ES-I3 (cell line): ENCODE measurements at regions not wholly inside any gene's neighbourhood (a gene's known extent, or its start where the extent isn't known, plus 50 kb on each side); places are given as distances from the start of the nearest gene placed in this dataset.

Experiments used
- H3K36me3 ChIP-seq: 2 replicates; pipeline ENCODE4 v1.6.1; 2013; ENCODE audit warnings: mild to moderate bottlenecking, low read length, control low read depth, moderate library complexity; ENCODE audit not compliant: insufficient read depth
- H3K4me1 ChIP-seq: 2 replicates; pipeline ENCODE4 v1.6.1; 2013; ENCODE audit warnings: mild to moderate bottlenecking, control low read depth, low read length; ENCODE audit not compliant: insufficient read depth
- H3K9ac ChIP-seq: 2 replicates; pipeline ENCODE4 v1.6.1; 2013; ENCODE audit warnings: low read depth, mild to moderate bottlenecking, low read length, moderate library complexity
- H3K9me3 ChIP-seq: 2 replicates; pipeline ENCODE4 v1.6.1; 2013; ENCODE audit warnings: mild to moderate bottlenecking, low read length, moderate library complexity; ENCODE audit not compliant: control insufficient read depth, insufficient read depth

- Histone ChIP-seq H3K36me3 (no peaks in the 10 kb centered on the region), H3K9me3 (no peaks in the 10 kb centered on the region), H3K4me1 (peaks cover 10% of the 10 kb centered on the region; the same call in 1 of the 2 replicates), H3K9ac (no peak overlapping the region)
Measured at GRCh38 chr5:142498298-142498697, 173.5 kb upstream of the SPRY4 start.

- no peak overlapping the region for H3K9ac ChIP-seq
- no peaks in the 10 kb centered on the region for H3K36me3 ChIP-seq
- H3K4me1 ChIP-seq, result peaks cover 27% of the 10 kb centered on the region
- H3K9me3 ChIP-seq, result no peaks in the 10 kb centered on the region
Measured at GRCh38 chr5:142495531-142495930, 170.7 kb upstream of the SPRY4 start.

- Histone ChIP-seq H3K4me1 (peaks cover 17% of the 10 kb centered on the region), H3K9ac (no peak overlapping the region), H3K9me3 (no peaks in the 10 kb centered on the region), H3K36me3 (no peaks in the 10 kb centered on the region)
Measured at GRCh38 chr5:142493875-142494518, 169.2 kb upstream of the SPRY4 start.

GRCh38 chr5:142492781-142493281, 168.0 kb upstream of the SPRY4 start:
- Histone ChIP-seq H3K36me3 (no peaks in the 10 kb centered on the region), H3K4me1 (peaks cover 17% of the 10 kb centered on the region), H3K9me3 (no peaks in the 10 kb centered on the region), H3K9ac (no peak overlapping the region)

- H3K4me1 ChIP-seq, result peaks cover 17% of the 10 kb centered on the region
- H3K9ac ChIP-seq, result no peak overlapping the region
- no peaks in the 10 kb centered on the region for H3K9me3 ChIP-seq
- H3K36me3 ChIP-seq, result no peaks in the 10 kb centered on the region
Measured at GRCh38 chr5:142491679-142492078, 166.9 kb upstream of the SPRY4 start.

GRCh38 chr5:142491270-142491669, 166.4 kb upstream of the SPRY4 start:
- Histone ChIP-seq H3K36me3 (no peaks in the 10 kb centered on the region), H3K9ac (no peak overlapping the region), H3K4me1 (peaks cover 17% of the 10 kb centered on the region), H3K9me3 (no peaks in the 10 kb centered on the region)

GRCh38 chr5:142486581-142486980, 161.8 kb upstream of the SPRY4 start:
- no peak overlapping the region for H3K9ac ChIP-seq
- H3K9me3 ChIP-seq, result no peaks in the 10 kb centered on the region
- no peaks in the 10 kb centered on the region; the same call in 1 of the 2 replicates for H3K36me3 ChIP-seq
- H3K4me1 ChIP-seq, result peaks cover 8% of the 10 kb centered on the region

- H3K4me1 ChIP-seq, result peaks cover 3% of the 10 kb centered on the region
- H3K9me3 ChIP-seq, result no peaks in the 10 kb centered on the region
- no peak overlapping the region for H3K9ac ChIP-seq
- H3K36me3 ChIP-seq, result no peaks in the 10 kb centered on the region; the same call in 1 of the 2 replicates
Measured at GRCh38 chr5:142486020-142486419, 161.2 kb upstream of the SPRY4 start.

GRCh38 chr5:142484821-142485387, 160.1 kb upstream of the SPRY4 start:
- Histone ChIP-seq H3K9ac (no peak overlapping the region), H3K4me1 (no peaks in the 10 kb centered on the region)

GRCh38 chr5:142482207-142482606, 157.4 kb upstream of the SPRY4 start:
- Histone ChIP-seq H3K4me1 (no peaks in the 10 kb centered on the region), H3K36me3 (peaks cover 3% of the 10 kb centered on the region; the same call in 1 of the 2 replicates), H3K9ac (no peak overlapping the region), H3K9me3 (peaks cover 10% of the 10 kb centered on the region)

More at GRCh38 chr5:142484821-142485387, 160.1 kb upstream of the SPRY4 start:
- Histone ChIP-seq H3K36me3 (no peaks in the 10 kb centered on the region; the same call in 1 of the 2 replicates), H3K9me3 (no peaks in the 10 kb centered on the region)

GRCh38 chr5:142481410-142481809, 156.6 kb upstream of the SPRY4 start:
- Histone ChIP-seq H3K9ac (no peak overlapping the region), H3K9me3 (peaks cover 10% of the 10 kb centered on the region), H3K4me1 (peaks cover under 1% of the 10 kb centered on the region; the same call in 1 of the 2 replicates), H3K36me3 (peaks cover 3% of the 10 kb centered on the region; the same call in 1 of the 2 replicates)

- no peak overlapping the region for H3K9ac ChIP-seq
Measured at GRCh38 chr5:142479854-142480519, 155.2 kb upstream of the SPRY4 start.

GRCh38 chr5:142479150-142479549, 154.3 kb upstream of the SPRY4 start:
- Histone ChIP-seq H3K36me3 (0 out of 2 replicates have a peak, but pooled peaks cover 3% of the 10 kb centered on the region), H3K9me3 (peaks cover 10% of the 10 kb centered on the region), H3K9ac (no peak overlapping the region), H3K4me1 (peaks cover 22% of the 10 kb centered on the region)

More at GRCh38 chr5:142479854-142480519, 155.2 kb upstream of the SPRY4 start:
- peaks cover 14% of the 10 kb centered on the region; the same call in 1 of the 2 replicates for H3K4me1 ChIP-seq
- peaks cover 10% of the 10 kb centered on the region for H3K9me3 ChIP-seq
- H3K36me3 ChIP-seq, result 0 out of 2 replicates have a peak, but pooled peaks cover 3% of the 10 kb centered on the region

GRCh38 chr5:142478113-142478512, 153.3 kb upstream of the SPRY4 start:
- Histone ChIP-seq H3K4me1 (peaks cover 23% of the 10 kb centered on the region), H3K9me3 (peaks cover 10% of the 10 kb centered on the region), H3K36me3 (0 out of 2 replicates have a peak, but pooled peaks cover 3% of the 10 kb centered on the region), H3K9ac (no peak overlapping the region)
